Adrenal gland (tissue), 9 donors: ENCODE measurements at regions not wholly inside any gene's neighbourhood (a gene's known extent, or its start where the extent isn't known, plus 50 kb on each side); places are given as distances from the start of the nearest gene placed in this dataset.
A peak's percentile ranks its signal among the peaks of the same experiment; 100 is the strongest.

Experiments
- DNase-seq, 7 donors: peaks; one replicate each; pipeline ENCODE4 v3.0.0-alpha.2; 2019 to 2020
- H3K27ac ChIP-seq, 5 donors: fragments of 200-600 bp; sonication (generic) in 4 of 5; 1 replicate in 3 of 5; 2 replicates in 2 of 5; pipeline versions ENCODE4 v1.5.1 to v1.8.0; 2016 to 2020; ENCODE audit warnings: mild to moderate bottlenecking in 1 of 5
- H3K27me3 ChIP-seq: fragments of 200-600 bp; 2 replicates; pipeline ENCODE4 v1.8.0; 2021
- H3K36me3 ChIP-seq, 2 donors: fragments of 200-600 bp; replicated peaks in 1 of 2; 1 replicate in 1 of 2; 2 replicates in 1 of 2; pipeline versions ENCODE4 v1.5.1 to v1.8.0; 2018 to 2022
- H3K4me1 ChIP-seq, 2 donors: fragments of 200-600 bp; replicated peaks in 1 of 2; 1 replicate in 1 of 2; 2 replicates in 1 of 2; pipeline versions ENCODE4 v1.5.1 to v1.8.0; 2018 to 2021
- H3K4me3 ChIP-seq, 4 donors: fragments of 200-600 bp; sonication (generic) in 3 of 4; one replicate each; pipeline ENCODE4 v1.5.1; 2016 to 2018
- H3K9me3 ChIP-seq, 3 donors: fragments of 200-600 bp; sonication (generic) in 1 of 3; replicated peaks in 1 of 3; 1 replicate in 2 of 3; 2 replicates in 1 of 3; pipeline versions ENCODE4 v1.5.1 to v1.8.0; 2016 to 2021
- CTCF ChIP-seq, 6 experiments: fragments of 450-650 bp in 4 of 6; fragments of 200-600 bp in 2 of 6; sonication (generic) in 1 of 6; IDR thresholded peaks; 1 replicate in 5 of 6; 2 replicates in 1 of 6; pipeline versions ENCODE4 v1.5.1 to v1.8.0; 2016 to 2021; ENCODE audit warnings: antibody characterized with exemption in 6 of 6, mild to moderate bottlenecking in 2 of 6, moderate library complexity in 1 of 6
- POLR2A ChIP-seq, 2 donors: fragments of 450-650 bp; IDR thresholded peaks; one replicate each; pipeline ENCODE4 v1.6.1; 2017; ENCODE audit warnings: antibody characterized with exemption in 2 of 2, mild to moderate bottlenecking in 2 of 2, moderate library complexity in 1 of 2
- WGBS, 4 donors: extraction: QIAGEN DNeasy Blood & Tissue Kit in 2 of 4; methylation state at CpG; one replicate each; pipeline versions ENCODE4 v1.1.5 to v1.1.7; 2013 to 2017; 5-methylcytosine and 5-hydroxymethylcytosine counted together
- intact Hi-C, 2 donors: fragments of 100-400 bp; cut with DNase I; formaldehyde crosslinking; loops; one replicate each; pipeline versions ENCODE4 v1.14.1 to v1.15.0; 2022 to 2023
- donor health status: healthy with polysubstance abuse.
- donor health status: Bipolar disorder and iron deficiency.
- donor health status: DM: yes; HTN: yes; CAD: no.
- donor health status: DM: no; HTN: no; CAD: no.
- donor health status: DM: no; HTN: no; CAD: no.

GRCh38 chr3:30354513-30354912, 251.9 kb upstream of the TGFBR2 start:
- H3K9me3 ChIP-seq, result no peaks in the 10 kb centered on the region
- DNase-seq, result peak in 5 of 7 donors; percentile 34 to 53 (median 41)
- 22 to 43% (median 25%) methylated on average over 1 of the region's 1 CpG for WGBS, 4 donors
- H3K27ac ChIP-seq, result peak overlapping the region in 1 of 5 donors; percentile 20
- H3K4me1 ChIP-seq, result peaks cover 0 to 13% of the 10 kb centered on the region in 2 donors
- no peaks in the 10 kb centered on the region for H3K36me3 ChIP-seq
- TF ChIP-seq CTCF (IDR thresholded peaks at IDR 0.05), result no peak
- no peak for TF ChIP-seq POLR2A (IDR thresholded peaks at IDR 0.05)
- H3K4me3 ChIP-seq, result no peak overlapping the region
- intact Hi-C loops, result no loop called here
- H3K27me3 ChIP-seq, result no peaks in the 10 kb centered on the region

GRCh38 chr3:30354972-30355371, 251.4 kb upstream of the TGFBR2 start:
- Histone ChIP-seq H3K4me3 (no peak overlapping the region), H3K4me1 (peaks cover 0 to 13% of the 10 kb centered on the region in 2 donors), H3K9me3 (no peaks in the 10 kb centered on the region), H3K27me3 (no peaks in the 10 kb centered on the region), H3K27ac (peak overlapping the region in 1 of 5 donors; percentile 20), H3K36me3 (no peaks in the 10 kb centered on the region)
- no peak for DNase-seq
- WGBS, 4 donors, result 79 to 90% (median 83%) methylated on average over 7 of the region's 7 CpGs
- TF ChIP-seq POLR2A (IDR thresholded peaks at IDR 0.05) (no peak), CTCF (IDR thresholded peaks at IDR 0.05) (no peak)
- intact Hi-C loops, result no loop called here

GRCh38 chr3:30355622-30356021, 250.8 kb upstream of the TGFBR2 start:
- WGBS, 4 donors, result 81 to 100% (median 84%) methylated on average over 1 of the region's 1 CpG
- H3K9me3 ChIP-seq, result no peaks in the 10 kb centered on the region
- H3K27ac ChIP-seq, result no peak overlapping the region
- H3K4me3 ChIP-seq, result no peak overlapping the region
- intact Hi-C loops, result no loop called here
- H3K4me1 ChIP-seq, result peaks cover 0 to 13% of the 10 kb centered on the region in 2 donors
- no peaks in the 10 kb centered on the region for H3K27me3 ChIP-seq
- no peak for DNase-seq
- H3K36me3 ChIP-seq, result no peaks in the 10 kb centered on the region
- TF ChIP-seq POLR2A (IDR thresholded peaks at IDR 0.05), result no peak
- TF ChIP-seq CTCF (IDR thresholded peaks at IDR 0.05), result no peak

GRCh38 chr3:30356866-30357753, 249.3 kb upstream of the TGFBR2 start:
- Histone ChIP-seq H3K4me1 (peaks cover 0 to 13% of the 10 kb centered on the region in 2 donors), H3K4me3 (no peak overlapping the region), H3K9me3 (no peaks in the 10 kb centered on the region), H3K27ac (no peak overlapping the region), H3K36me3 (no peaks in the 10 kb centered on the region), H3K27me3 (no peaks in the 10 kb centered on the region)
- no peak for DNase-seq
- TF ChIP-seq CTCF (IDR thresholded peaks at IDR 0.05) (no peak), POLR2A (IDR thresholded peaks at IDR 0.05) (no peak)
- intact Hi-C loops, result no loop called here
- 81 to 92% (median 86%) methylated on average over 6 of the region's 6 CpGs for WGBS, 4 donors
